Ureter (tissue), 1 donor: ENCODE measurements at regions not wholly inside any gene's neighbourhood (a gene's known extent, or its start where the extent isn't known, plus 50 kb on each side); places are given as distances from the start of the nearest gene placed in this dataset.
"Not testable (repeated sequence)": the region's sequence is repeated elsewhere in the genome, so short reads cannot be mapped to it uniquely, and the experiment has no call there.

Experiments used
- DNase-seq: peaks from one replicate; pipeline ENCODE4 v3.0.0-alpha.2; 2020; ENCODE audit warnings: low spot score
- donor health status: DM: yes; HTN: yes; CAD: no.

DNA sequence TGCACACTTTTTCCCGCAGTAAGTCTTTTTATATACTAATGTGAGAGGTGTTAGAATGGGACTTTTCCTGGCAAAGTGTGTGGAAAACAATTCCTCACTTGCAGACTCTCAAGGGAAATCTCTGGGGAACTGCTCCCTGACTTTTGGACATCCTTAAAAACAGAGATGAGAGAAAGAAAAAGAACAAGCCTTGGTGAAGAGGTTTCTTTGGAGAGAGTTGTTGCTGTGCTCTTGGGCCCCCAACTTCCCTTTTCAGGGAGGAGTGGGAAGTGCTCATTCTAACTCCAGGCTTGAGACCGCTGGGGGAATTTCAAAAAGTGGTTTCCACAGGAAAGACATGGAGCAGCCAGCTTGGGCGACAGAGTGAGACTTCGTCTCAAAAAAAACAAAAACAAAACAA lies 142.6 kb upstream of the SPRED2 start:
- DNase-seq, result no peak

GRCh38 chr2:65568656-65569440 lies 136.4 kb upstream of the SPRED2 start:
- DNase-seq, result not testable (repeated sequence)

GRCh38 chr2:65566617-65567016 lies 134.2 kb upstream of the SPRED2 start:
- peak; percentile 57 for DNase-seq

DNA sequence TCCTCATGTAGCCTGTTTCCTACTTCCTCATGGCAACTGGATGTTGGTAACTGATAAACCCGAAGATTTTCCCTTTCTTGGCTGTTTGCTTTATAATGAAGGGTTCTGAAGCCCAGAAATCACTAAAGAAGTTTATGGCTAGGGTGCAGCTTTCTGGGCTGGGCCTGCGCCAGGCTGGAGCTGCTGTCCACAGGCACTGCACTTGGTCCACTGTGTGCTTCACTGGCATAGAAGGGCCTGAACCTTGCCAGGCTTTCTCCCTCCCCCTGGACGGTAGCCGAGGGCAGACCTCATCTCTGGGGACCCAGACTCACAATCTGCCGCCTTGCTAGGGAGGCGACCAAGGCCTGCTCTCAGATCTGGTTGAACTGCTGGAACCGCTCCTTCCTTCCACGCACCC lies 133.3 kb upstream of the SPRED2 start:
- no peak for DNase-seq

DNA sequence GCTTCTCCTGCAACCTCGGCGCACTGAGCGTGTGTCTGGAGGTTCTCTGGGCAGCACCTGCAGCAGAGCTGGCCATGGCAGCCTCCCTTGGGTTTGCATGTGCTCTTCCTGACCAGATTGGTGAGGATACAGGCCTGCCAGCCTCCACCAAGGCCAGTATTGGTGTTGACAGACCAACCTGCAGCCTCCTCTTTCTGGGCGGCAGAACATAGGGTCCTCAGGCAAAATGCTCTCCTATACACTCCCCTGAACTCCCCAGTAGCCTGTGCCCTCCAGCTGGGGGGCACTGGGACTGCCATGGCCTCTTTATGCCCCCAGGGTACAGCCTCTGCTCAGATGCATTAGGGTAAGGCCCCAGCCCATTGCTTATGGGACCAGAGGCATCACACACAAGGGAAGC lies 131.9 kb upstream of the SPRED2 start:
- no peak for DNase-seq

GRCh38 chr2:65562890-65563289 lies 130.5 kb upstream of the SPRED2 start:
- DNase-seq, result no peak

DNA sequence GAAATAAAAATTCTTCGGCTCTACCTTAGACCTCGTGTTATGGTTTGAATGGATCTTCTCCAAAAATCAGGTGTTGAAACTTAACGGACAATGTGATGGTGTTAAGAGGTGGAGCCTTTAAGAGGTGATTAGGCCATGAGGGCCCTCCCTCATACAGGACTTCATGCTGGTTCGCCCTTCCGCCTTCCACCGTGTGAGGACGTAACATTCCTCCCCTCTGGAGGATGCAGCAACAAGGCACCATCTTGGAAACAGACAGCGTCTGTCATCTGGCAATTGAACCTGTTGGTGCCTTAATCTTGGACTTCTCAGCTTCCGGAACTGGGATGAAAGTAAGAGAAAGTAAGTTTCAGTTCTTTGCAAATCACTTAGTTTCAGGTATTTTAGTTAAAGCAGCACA lies 126.3 kb upstream of the SPRED2 start:
- no peak for DNase-seq

GRCh38 chr2:65557616-65558573 lies 125.5 kb upstream of the SPRED2 start:
- DNase-seq, result no peak

- no peak for DNase-seq
Observed at GRCh38 chr2:65554765-65555591, 122.6 kb upstream of the SPRED2 start.

GRCh38 chr2:65553504-65554074 lies 121.2 kb upstream of the SPRED2 start:
- DNase-seq, result no peak

DNA sequence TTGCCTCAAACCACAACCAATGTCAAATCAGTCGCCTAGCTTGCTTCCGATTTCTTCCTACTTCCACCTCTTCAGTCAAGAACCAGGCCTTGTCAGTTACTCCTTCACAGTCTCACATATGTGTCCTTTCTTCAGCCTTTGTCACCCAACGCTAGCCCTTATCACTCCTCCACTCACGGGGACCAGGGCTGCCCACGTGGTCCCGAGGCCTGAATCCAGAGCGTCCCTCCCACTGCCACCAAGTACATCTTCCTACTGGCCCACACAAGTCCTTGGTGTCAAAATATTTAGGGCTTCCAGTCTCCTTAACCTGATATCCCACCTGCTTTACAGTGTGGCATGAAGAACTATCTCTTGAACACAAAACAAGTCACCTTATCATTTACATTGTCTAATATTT lies 119.1 kb upstream of the SPRED2 start:
- no peak for DNase-seq

- no peak for DNase-seq
Observed at GRCh38 chr2:65550246-65550645, 117.8 kb upstream of the SPRED2 start.

GRCh38 chr2:65549631-65550030 lies 117.2 kb upstream of the SPRED2 start:
- no peak for DNase-seq

DNA sequence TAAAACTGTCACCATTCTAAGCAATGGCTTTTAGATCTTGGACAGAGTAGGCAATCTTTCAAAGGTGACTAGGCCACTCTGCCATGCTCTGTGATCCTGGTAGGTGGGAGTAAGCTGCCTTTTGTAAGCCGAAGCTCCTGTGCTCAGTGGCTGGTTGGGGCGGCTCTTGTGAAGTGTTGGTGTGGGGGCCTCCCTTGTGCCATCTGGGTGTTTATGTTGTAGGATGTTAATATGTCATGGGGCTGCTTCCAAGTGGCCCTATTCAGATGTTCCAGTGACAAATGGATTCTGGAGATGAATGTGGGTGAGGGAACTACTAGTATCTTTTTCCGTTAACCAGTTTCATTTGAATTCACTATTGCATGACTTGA lies 116.8 kb upstream of the SPRED2 start:
- DNase-seq, result no peak

DNA sequence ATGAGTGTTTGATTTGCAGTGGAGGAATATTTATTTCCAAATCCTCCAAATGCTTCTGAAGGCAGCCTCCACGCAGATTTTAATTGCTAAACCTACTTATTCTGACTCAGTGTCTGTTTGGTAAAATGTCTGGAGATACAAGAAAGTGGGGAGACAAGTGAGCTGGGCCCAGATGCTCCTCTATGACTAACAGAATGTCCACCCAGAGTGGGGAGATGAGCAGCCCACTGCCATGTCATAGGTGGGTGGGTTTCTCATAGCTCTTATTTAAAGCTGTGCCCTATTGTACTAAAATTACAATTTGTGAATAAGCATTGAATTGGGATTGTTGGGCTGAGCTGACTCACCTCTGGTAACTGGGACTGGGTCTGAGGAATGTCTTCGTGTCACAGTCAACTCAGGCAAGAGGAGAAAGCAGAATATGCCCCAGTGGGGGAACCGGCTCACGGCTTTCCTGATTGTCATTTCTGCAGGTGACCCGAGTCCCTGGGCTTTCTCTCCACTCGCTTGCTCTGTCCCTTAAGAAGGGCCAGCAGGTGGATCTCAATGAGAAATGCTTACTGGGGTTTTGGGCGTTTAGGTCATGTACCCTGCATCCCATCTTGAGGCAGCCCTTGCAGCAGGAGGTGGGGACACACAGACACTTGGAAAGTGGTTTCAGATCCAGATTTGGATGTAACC lies 116.3 kb upstream of the SPRED2 start:
- DNase-seq, result no peak

DNA sequence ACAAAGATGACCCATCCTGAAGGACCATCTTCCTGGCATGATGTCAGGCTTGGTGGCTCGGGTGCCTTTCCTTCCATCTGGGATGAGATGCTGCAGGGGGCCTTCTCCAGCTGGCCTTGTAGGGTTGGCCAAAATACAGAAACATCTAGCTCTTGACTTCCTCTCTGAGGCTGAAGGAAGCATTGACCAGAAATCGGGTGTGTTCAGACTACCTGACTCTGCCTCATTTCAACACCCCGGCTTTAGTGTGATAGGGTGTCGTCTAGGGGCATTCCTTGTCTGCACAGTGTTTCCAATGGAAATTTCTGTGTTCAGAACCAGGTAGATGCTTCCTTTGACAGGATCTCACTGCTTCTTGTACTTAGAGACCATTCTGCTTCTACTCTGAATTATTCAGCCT lies 115.7 kb upstream of the SPRED2 start:
- DNase-seq, result no peak

GRCh38 chr2:65545837-65546805 lies 113.7 kb upstream of the SPRED2 start:
- no peak for DNase-seq

DNA sequence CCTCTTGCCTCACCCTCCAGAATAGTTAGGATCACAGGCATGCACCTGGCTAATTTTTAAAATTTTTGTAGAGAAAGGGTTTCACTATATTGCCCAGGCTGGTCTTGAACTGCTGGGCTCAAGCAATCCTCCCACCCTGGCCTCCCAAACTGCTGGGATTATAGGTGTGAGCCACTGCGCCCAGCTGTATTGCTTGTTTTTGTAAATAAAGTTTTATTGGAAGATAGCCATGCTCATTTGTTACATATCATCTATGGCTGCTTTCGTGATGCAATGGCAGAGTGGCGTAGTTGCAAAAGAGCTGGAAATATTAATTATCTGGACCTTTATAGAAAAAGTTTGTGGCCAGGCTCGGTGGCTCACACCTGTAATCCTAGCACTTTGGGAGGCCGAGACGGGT lies 109.4 kb upstream of the SPRED2 start:
- no peak for DNase-seq

DNA sequence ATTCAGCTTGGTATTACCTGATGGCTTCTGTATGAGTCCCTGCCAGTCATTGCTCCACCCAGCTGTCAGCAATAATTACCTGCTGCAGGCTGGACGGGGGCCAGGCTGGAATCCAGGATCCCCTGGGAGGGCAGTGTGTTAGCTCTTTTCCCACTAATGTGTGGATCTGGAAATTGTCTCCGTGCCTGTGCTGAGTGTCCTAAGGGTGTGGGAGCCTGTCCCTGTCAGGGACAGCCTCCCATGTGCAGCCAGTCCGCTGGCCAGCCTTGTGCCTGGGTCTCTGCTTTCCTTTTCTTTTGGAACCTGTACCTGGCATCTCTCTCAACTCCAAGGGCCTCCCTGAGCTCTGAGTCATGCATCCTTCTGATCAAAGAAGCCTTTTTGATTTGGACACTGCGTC lies 107.2 kb upstream of the SPRED2 start:
- no peak for DNase-seq
